ENCODE measurements at regions not wholly inside any gene's neighbourhood (a gene's known extent, or its start where the extent isn't known, plus 50 kb on each side); places are given as distances from the start of the nearest gene placed in this dataset.

- no peak for DNase-seq (ENCODE audit: low spot score, unreplicated experiment)
- H3K4me3 Mint-ChIP-seq (ENCODE audit: low read depth): no peak overlapping the region
- peaks cover 30% of the 10 kb centered on the region for H3K27me3 Mint-ChIP-seq
- TF ChIP-seq, protein P1, sequence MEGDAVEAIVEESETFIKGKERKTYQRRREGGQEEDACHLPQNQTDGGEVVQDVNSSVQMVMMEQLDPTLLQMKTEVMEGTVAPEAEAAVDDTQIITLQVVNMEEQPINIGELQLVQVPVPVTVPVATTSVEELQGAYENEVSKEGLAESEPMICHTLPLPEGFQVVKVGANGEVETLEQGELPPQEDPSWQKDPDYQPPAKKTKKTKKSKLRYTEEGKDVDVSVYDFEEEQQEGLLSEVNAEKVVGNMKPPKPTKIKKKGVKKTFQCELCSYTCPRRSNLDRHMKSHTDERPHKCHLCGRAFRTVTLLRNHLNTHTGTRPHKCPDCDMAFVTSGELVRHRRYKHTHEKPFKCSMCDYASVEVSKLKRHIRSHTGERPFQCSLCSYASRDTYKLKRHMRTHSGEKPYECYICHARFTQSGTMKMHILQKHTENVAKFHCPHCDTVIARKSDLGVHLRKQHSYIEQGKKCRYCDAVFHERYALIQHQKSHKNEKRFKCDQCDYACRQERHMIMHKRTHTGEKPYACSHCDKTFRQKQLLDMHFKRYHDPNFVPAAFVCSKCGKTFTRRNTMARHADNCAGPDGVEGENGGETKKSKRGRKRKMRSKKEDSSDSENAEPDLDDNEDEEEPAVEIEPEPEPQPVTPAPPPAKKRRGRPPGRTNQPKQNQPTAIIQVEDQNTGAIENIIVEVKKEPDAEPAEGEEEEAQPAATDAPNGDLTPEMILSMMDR (IDR thresholded peaks at IDR 0.05; ENCODE audit: unreplicated experiment): no peak
- H3K4me1 Mint-ChIP-seq (ENCODE audit: low read depth): no peaks in the 10 kb centered on the region
- H3K9me3 Mint-ChIP-seq (ENCODE audit: low read depth): no peaks in the 10 kb centered on the region
- no peaks in the 10 kb centered on the region for H3K36me3 Mint-ChIP-seq (ENCODE audit: insufficient read depth)
- no peak overlapping the region for H3K27ac Mint-ChIP-seq
Measured at GRCh38 chr9:89982016-89982415, 377.2 kb downstream of the GADD45G start.

- H3K36me3 Mint-ChIP-seq (ENCODE audit: insufficient read depth): no peaks in the 10 kb centered on the region
Measured at GRCh38 chr9:89983411-89983810, 378.6 kb downstream of the GADD45G start.

DNA sequence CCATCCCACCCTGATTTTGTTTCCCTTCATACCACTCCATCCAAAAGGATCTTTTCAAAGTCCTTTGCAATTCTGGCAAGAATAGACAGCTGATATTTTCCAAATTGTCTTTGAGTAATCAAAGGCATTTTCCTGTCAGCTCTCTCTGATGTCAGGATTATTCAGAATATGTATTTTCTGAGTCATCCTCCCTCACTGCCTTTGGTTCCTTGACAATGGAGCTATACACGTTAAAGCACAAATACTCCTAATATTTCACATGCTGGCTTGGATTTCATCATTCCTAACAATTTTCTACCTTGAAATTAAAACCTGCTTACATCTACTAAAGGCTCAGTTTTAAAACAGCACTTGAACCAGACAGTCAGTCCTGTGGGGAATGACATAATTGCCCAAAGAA, 379.4 kb downstream of the GADD45G start:
- Mint-ChIP-seq H3K9me3 (ENCODE audit: low read depth) (no peaks in the 10 kb centered on the region), H3K27ac (no peak overlapping the region), H3K4me1 (ENCODE audit: low read depth) (no peaks in the 10 kb centered on the region), H3K36me3 (ENCODE audit: insufficient read depth) (no peaks in the 10 kb centered on the region), H3K4me3 (ENCODE audit: low read depth) (no peak overlapping the region), H3K27me3 (peaks cover 28% of the 10 kb centered on the region)
- TF ChIP-seq, protein P1 (IDR thresholded peaks at IDR 0.05; ENCODE audit: unreplicated experiment): no peak
- no peak for DNase-seq (ENCODE audit: low spot score, unreplicated experiment)

More at GRCh38 chr9:89983411-89983810, 378.6 kb downstream of the GADD45G start:
- H3K27ac Mint-ChIP-seq: no peak overlapping the region
- no peaks in the 10 kb centered on the region for H3K9me3 Mint-ChIP-seq (ENCODE audit: low read depth)
- H3K27me3 Mint-ChIP-seq: peaks cover 30% of the 10 kb centered on the region
- DNase-seq (ENCODE audit: low spot score, unreplicated experiment): no peak
- no peak overlapping the region for H3K4me3 Mint-ChIP-seq (ENCODE audit: low read depth)
- TF ChIP-seq, protein P1 (IDR thresholded peaks at IDR 0.05; ENCODE audit: unreplicated experiment): no peak
- H3K4me1 Mint-ChIP-seq (ENCODE audit: low read depth): no peaks in the 10 kb centered on the region

DNA sequence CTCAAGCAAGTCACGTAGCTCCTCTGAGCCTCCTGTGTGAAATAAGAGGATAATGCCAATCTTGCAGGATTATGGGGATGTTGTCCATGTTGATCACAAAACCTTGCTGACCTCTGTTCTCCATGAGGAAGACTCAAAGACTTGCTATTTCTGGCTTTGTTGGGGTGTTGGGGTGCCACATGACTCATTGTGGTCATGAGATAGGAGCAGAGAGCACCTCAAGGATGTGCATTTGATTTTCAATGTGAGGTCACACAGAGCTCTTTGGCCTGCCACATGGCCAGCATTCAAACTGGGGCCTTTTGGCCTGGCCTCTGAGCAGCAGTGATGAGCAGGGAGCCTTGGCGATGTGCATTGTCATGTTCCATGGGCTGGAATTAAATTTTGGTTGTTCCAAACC, 380.3 kb downstream of the GADD45G start:
- H3K27me3 Mint-ChIP-seq: peaks cover 24% of the 10 kb centered on the region
- H3K27ac Mint-ChIP-seq: no peak overlapping the region
- H3K4me3 Mint-ChIP-seq (ENCODE audit: low read depth): no peak overlapping the region
- H3K4me1 Mint-ChIP-seq (ENCODE audit: low read depth): no peaks in the 10 kb centered on the region
- TF ChIP-seq, protein P1 (IDR thresholded peaks at IDR 0.05; ENCODE audit: unreplicated experiment): no peak
- H3K36me3 Mint-ChIP-seq (ENCODE audit: insufficient read depth): no peaks in the 10 kb centered on the region
- H3K9me3 Mint-ChIP-seq (ENCODE audit: low read depth): no peaks in the 10 kb centered on the region
- DNase-seq (ENCODE audit: low spot score, unreplicated experiment): no peak

GRCh38 chr9:89986190-89986589, 381.4 kb downstream of the GADD45G start:
- TF ChIP-seq, protein P1 (IDR thresholded peaks at IDR 0.05; ENCODE audit: unreplicated experiment): no peak
- no peaks in the 10 kb centered on the region for H3K36me3 Mint-ChIP-seq (ENCODE audit: insufficient read depth)

More at GRCh38 chr9:89986190-89986589, 381.4 kb downstream of the GADD45G start:
- Mint-ChIP-seq H3K27ac (no peak overlapping the region), H3K27me3 (peaks cover 18% of the 10 kb centered on the region), H3K9me3 (ENCODE audit: low read depth) (no peaks in the 10 kb centered on the region), H3K4me3 (ENCODE audit: low read depth) (no peak overlapping the region), H3K4me1 (ENCODE audit: low read depth) (no peaks in the 10 kb centered on the region)
- no peak for DNase-seq (ENCODE audit: low spot score, unreplicated experiment)
